ENCODE measurements at regions not wholly inside any gene's neighbourhood (a gene's known extent, or its start where the extent isn't known, plus 50 kb on each side); places are given as distances from the start of the nearest gene placed in this dataset.
"Not testable (repeated sequence)": the region's sequence is repeated elsewhere in the genome, so short reads cannot be mapped to it uniquely, and the experiment has no call there.

DNA sequence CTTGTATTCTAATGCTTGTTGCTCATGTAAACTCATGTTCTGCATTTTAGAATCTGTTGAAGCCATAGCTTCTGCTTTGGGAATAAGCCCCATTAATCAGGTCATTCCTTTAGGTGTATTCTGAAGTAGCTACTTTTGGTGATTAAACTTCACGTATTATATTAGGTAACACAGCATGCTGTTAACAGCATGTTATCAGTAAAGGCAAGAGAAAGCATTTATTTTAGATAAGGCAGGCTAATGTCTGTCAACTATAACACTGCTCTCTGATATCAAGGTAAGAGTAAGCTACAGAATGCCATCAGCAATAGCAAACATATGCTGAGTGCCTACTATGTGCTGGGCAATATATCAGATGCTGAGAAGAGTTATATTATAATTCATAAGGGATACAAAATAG, 726.4 kb downstream of the TTLL7 start:
- H3K9me3 ChIP-seq (ENCODE audit: control insufficient read depth in 2 of 3, insufficient read depth in 1 of 3, low read length in 3 of 3); intact Hi-C loops (cut with DNase I); H3K27me3 ChIP-seq (ENCODE audit: control insufficient read depth, insufficient read depth, low read length); DNase-seq; H3K4me1 ChIP-seq (ENCODE audit: control insufficient read depth in 2 of 3, insufficient read depth in 2 of 3, low read depth in 1 of 3, low read length in 3 of 3); FAIRE-seq; H3K4me3 ChIP-seq (ENCODE audit: low read length in 3 of 3); H3K36me3 ChIP-seq (ENCODE audit: control insufficient read depth in 2 of 3, insufficient read depth in 3 of 3, low read length in 3 of 3); H3K9ac ChIP-seq (ENCODE audit: low read length in 3 of 3); H3K27ac ChIP-seq (ENCODE audit: low read depth in 2 of 2, low read length in 2 of 2): not testable (repeated sequence)

DNA sequence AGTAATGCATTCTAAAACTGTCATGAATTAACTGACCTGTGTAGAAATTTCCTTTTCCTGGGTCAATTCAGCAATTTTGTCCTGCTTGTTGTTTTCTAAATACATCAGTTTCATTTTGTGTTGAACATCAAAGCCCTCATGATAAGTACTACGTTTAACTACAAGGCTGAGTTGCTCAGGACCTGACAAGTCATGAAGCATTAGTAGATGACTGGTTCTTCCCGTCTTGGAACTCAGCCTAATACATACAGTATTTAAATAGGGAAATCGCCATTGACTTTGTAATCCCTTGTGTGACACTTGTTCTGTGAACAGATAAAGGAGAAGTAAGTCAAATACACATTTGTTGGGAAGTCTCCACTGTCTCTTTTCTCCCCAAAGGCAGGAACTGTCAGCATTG, 727.1 kb downstream of the TTLL7 start:
- FAIRE-seq; H3K4me3 ChIP-seq (ENCODE audit: low read length in 3 of 3); H3K27ac ChIP-seq (ENCODE audit: low read depth in 2 of 2, low read length in 2 of 2); H3K27me3 ChIP-seq (ENCODE audit: control insufficient read depth, insufficient read depth, low read length); H3K36me3 ChIP-seq (ENCODE audit: control insufficient read depth in 2 of 3, insufficient read depth in 3 of 3, low read length in 3 of 3); H3K9me3 ChIP-seq (ENCODE audit: control insufficient read depth in 2 of 3, insufficient read depth in 1 of 3, low read length in 3 of 3); H3K4me1 ChIP-seq (ENCODE audit: control insufficient read depth in 2 of 3, insufficient read depth in 2 of 3, low read depth in 1 of 3, low read length in 3 of 3); intact Hi-C loops (cut with DNase I); H3K9ac ChIP-seq (ENCODE audit: low read length in 3 of 3): not testable (repeated sequence)
- DNase-seq = peak in 2 of 5 donors; percentile 1 to 4

GRCh38 chr1:83270801-83271200, 728.1 kb downstream of the TTLL7 start:
- intact Hi-C loops (cut with DNase I); FAIRE-seq; H3K27ac ChIP-seq (ENCODE audit: low read depth in 2 of 2, low read length in 2 of 2); H3K9ac ChIP-seq (ENCODE audit: low read length in 3 of 3); H3K36me3 ChIP-seq (ENCODE audit: control insufficient read depth in 2 of 3, insufficient read depth in 3 of 3, low read length in 3 of 3); H3K27me3 ChIP-seq (ENCODE audit: control insufficient read depth, insufficient read depth, low read length); H3K4me3 ChIP-seq (ENCODE audit: low read length in 3 of 3); H3K9me3 ChIP-seq (ENCODE audit: control insufficient read depth in 2 of 3, insufficient read depth in 1 of 3, low read length in 3 of 3); DNase-seq; H3K4me1 ChIP-seq (ENCODE audit: control insufficient read depth in 2 of 3, insufficient read depth in 2 of 3, low read depth in 1 of 3, low read length in 3 of 3): not testable (repeated sequence)

- H3K27me3 ChIP-seq (ENCODE audit: control insufficient read depth, insufficient read depth, low read length); H3K36me3 ChIP-seq (ENCODE audit: control insufficient read depth in 2 of 3, insufficient read depth in 3 of 3, low read length in 3 of 3); DNase-seq; FAIRE-seq; intact Hi-C loops (cut with DNase I); H3K9ac ChIP-seq (ENCODE audit: low read length in 3 of 3); H3K9me3 ChIP-seq (ENCODE audit: control insufficient read depth in 2 of 3, insufficient read depth in 1 of 3, low read length in 3 of 3); H3K4me1 ChIP-seq (ENCODE audit: control insufficient read depth in 2 of 3, insufficient read depth in 2 of 3, low read depth in 1 of 3, low read length in 3 of 3); H3K27ac ChIP-seq (ENCODE audit: low read depth in 2 of 2, low read length in 2 of 2); H3K4me3 ChIP-seq (ENCODE audit: low read length in 3 of 3): not testable (repeated sequence)
Measured at GRCh38 chr1:83263808-83264207, 735.1 kb downstream of the TTLL7 start.

DNA sequence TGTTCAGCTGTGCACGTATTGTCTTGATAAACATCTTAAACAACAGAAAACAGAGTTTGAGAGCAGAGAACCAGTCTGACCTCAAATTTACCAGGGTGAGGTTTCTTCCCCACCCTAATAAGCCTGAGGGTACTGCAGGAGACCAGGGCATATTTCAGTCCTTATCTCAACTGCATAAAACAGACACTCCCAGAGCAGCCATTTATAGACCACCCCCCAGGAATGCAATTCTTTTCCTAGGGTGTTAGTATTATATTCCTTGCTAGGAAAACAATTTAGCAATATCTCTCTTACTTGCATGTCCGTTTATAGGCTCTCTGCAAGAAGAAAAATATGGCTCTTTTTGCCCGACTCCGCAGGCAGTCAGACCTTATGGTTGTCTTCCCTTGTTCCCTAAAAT, 747.2 kb downstream of the TTLL7 start:
- H3K36me3 ChIP-seq (ENCODE audit: control insufficient read depth in 2 of 3, insufficient read depth in 3 of 3, low read length in 3 of 3); H3K4me1 ChIP-seq (ENCODE audit: control insufficient read depth in 2 of 3, insufficient read depth in 2 of 3, low read depth in 1 of 3, low read length in 3 of 3); H3K9me3 ChIP-seq (ENCODE audit: control insufficient read depth in 2 of 3, insufficient read depth in 1 of 3, low read length in 3 of 3); intact Hi-C loops (cut with DNase I); DNase-seq; H3K27ac ChIP-seq (ENCODE audit: low read depth in 2 of 2, low read length in 2 of 2); FAIRE-seq; H3K4me3 ChIP-seq (ENCODE audit: low read length in 3 of 3); H3K27me3 ChIP-seq (ENCODE audit: control insufficient read depth, insufficient read depth, low read length); H3K9ac ChIP-seq (ENCODE audit: low read length in 3 of 3): not testable (repeated sequence)

GRCh38 chr1:83246780-83247179, 752.2 kb downstream of the TTLL7 start:
- H3K4me1 ChIP-seq (ENCODE audit: control insufficient read depth in 2 of 3, insufficient read depth in 2 of 3, low read depth in 1 of 3, low read length in 3 of 3); H3K27ac ChIP-seq (ENCODE audit: low read depth in 2 of 2, low read length in 2 of 2); FAIRE-seq; intact Hi-C loops (cut with DNase I); DNase-seq; H3K27me3 ChIP-seq (ENCODE audit: control insufficient read depth, insufficient read depth, low read length); H3K9me3 ChIP-seq (ENCODE audit: control insufficient read depth in 2 of 3, insufficient read depth in 1 of 3, low read length in 3 of 3); H3K36me3 ChIP-seq (ENCODE audit: control insufficient read depth in 2 of 3, insufficient read depth in 3 of 3, low read length in 3 of 3); H3K9ac ChIP-seq (ENCODE audit: low read length in 3 of 3); H3K4me3 ChIP-seq (ENCODE audit: low read length in 3 of 3): not testable (repeated sequence)

GRCh38 chr1:83244832-83245231, 754.1 kb downstream of the TTLL7 start:
- H3K9me3 ChIP-seq (ENCODE audit: control insufficient read depth in 2 of 3, insufficient read depth in 1 of 3, low read length in 3 of 3); H3K9ac ChIP-seq (ENCODE audit: low read length in 3 of 3); H3K27me3 ChIP-seq (ENCODE audit: control insufficient read depth, insufficient read depth, low read length); H3K36me3 ChIP-seq (ENCODE audit: control insufficient read depth in 2 of 3, insufficient read depth in 3 of 3, low read length in 3 of 3); H3K4me1 ChIP-seq (ENCODE audit: control insufficient read depth in 2 of 3, insufficient read depth in 2 of 3, low read depth in 1 of 3, low read length in 3 of 3); FAIRE-seq; intact Hi-C loops (cut with DNase I); H3K27ac ChIP-seq (ENCODE audit: low read depth in 2 of 2, low read length in 2 of 2); H3K4me3 ChIP-seq (ENCODE audit: low read length in 3 of 3): not testable (repeated sequence)
- DNase-seq = peak in 1 of 5 donors; percentile 0

DNA sequence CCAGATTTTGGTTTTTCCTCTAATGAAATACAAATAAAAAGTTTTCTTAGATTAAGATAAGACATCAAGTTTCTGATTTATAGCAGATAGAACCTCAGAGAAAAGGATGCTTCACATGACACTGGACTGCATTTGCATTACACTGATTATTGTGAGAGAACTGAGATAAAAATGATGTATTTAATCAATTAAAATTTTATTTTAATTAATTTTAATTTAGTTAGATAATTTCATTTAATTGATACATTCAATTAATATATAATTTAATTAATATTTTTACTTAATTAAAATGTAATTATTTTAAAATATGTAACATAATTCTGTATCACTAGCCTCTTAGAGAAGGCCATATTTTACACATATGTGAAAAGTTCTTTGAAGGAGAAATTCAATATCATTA, 759.4 kb downstream of the TTLL7 start:
- H3K4me3 ChIP-seq (ENCODE audit: low read length in 3 of 3); H3K36me3 ChIP-seq (ENCODE audit: control insufficient read depth in 2 of 3, insufficient read depth in 3 of 3, low read length in 3 of 3); intact Hi-C loops (cut with DNase I); DNase-seq; H3K27ac ChIP-seq (ENCODE audit: low read depth in 2 of 2, low read length in 2 of 2); H3K9ac ChIP-seq (ENCODE audit: low read length in 3 of 3); H3K27me3 ChIP-seq (ENCODE audit: control insufficient read depth, insufficient read depth, low read length); H3K4me1 ChIP-seq (ENCODE audit: control insufficient read depth in 2 of 3, insufficient read depth in 2 of 3, low read depth in 1 of 3, low read length in 3 of 3); H3K9me3 ChIP-seq (ENCODE audit: control insufficient read depth in 2 of 3, insufficient read depth in 1 of 3, low read length in 3 of 3): not testable (repeated sequence)
- FAIRE-seq = peak; percentile 98

GRCh38 chr1:83238654-83239053, 760.3 kb downstream of the TTLL7 start:
- H3K9me3 ChIP-seq (ENCODE audit: control insufficient read depth in 2 of 3, insufficient read depth in 1 of 3, low read length in 3 of 3); H3K4me1 ChIP-seq (ENCODE audit: control insufficient read depth in 2 of 3, insufficient read depth in 2 of 3, low read depth in 1 of 3, low read length in 3 of 3); intact Hi-C loops (cut with DNase I); H3K36me3 ChIP-seq (ENCODE audit: control insufficient read depth in 2 of 3, insufficient read depth in 3 of 3, low read length in 3 of 3); H3K4me3 ChIP-seq (ENCODE audit: low read length in 3 of 3); H3K9ac ChIP-seq (ENCODE audit: low read length in 3 of 3); FAIRE-seq; H3K27ac ChIP-seq (ENCODE audit: low read depth in 2 of 2, low read length in 2 of 2); H3K27me3 ChIP-seq (ENCODE audit: control insufficient read depth, insufficient read depth, low read length): not testable (repeated sequence)
- peak in 1 of 5 donors; percentile 10 for DNase-seq
